ENCODE measurements at regions not wholly inside any gene's neighbourhood (a gene's known extent, or its start where the extent isn't known, plus 50 kb on each side); places are given as distances from the start of the nearest gene placed in this dataset.

DNA sequence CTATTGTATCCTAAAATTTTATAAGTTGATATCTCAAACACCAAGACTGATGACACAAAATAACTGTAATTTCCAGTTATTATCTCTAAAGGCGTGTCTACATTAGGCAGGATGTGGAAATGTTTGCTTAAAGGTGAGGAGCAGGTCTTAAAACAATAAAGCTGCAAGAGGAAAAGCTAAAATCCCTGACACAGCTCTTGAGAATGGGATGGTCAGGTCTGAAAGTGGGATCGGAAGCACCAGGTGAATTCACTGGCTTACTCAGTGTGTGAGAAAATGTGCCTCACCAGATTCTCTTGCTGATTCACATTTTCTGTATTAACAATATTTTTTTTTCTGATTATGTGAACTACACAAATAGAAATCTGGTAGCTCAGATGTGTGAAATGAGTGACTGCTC is 421.9 kb upstream of the ADAMTS5 start:
- TF ChIP-seq, protein P1, sequence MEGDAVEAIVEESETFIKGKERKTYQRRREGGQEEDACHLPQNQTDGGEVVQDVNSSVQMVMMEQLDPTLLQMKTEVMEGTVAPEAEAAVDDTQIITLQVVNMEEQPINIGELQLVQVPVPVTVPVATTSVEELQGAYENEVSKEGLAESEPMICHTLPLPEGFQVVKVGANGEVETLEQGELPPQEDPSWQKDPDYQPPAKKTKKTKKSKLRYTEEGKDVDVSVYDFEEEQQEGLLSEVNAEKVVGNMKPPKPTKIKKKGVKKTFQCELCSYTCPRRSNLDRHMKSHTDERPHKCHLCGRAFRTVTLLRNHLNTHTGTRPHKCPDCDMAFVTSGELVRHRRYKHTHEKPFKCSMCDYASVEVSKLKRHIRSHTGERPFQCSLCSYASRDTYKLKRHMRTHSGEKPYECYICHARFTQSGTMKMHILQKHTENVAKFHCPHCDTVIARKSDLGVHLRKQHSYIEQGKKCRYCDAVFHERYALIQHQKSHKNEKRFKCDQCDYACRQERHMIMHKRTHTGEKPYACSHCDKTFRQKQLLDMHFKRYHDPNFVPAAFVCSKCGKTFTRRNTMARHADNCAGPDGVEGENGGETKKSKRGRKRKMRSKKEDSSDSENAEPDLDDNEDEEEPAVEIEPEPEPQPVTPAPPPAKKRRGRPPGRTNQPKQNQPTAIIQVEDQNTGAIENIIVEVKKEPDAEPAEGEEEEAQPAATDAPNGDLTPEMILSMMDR (IDR thresholded peaks at IDR 0.05; ENCODE audit: insufficient read depth, low read depth, low read length, missing control alignments) = no peak
- DNase-seq (ENCODE audit: low read depth) = peak; percentile 89
- H3K4me3 ChIP-seq (ENCODE audit: low read length) = no peak overlapping the region

DNA sequence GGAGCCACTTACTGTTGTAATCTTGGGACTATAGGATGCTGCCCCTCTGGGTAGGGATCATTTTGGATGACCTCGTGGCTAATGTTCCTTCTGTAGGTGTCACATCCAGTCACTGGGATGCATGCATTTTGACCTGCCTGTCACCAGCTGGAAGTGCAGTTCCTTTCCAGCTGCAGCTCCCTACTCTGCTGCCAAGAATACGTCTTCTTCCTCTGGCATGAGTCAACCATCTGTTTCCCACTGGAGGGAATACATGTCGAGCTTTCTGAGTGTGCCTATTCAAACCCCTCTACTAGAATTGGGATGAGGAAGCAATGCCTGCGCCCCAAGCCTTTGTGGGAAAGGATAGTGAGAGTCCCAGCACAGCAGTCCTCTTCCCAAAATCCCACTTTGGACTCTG is 415.5 kb upstream of the ADAMTS5 start:
- DNase-seq (ENCODE audit: low read depth) = no peak

DNA sequence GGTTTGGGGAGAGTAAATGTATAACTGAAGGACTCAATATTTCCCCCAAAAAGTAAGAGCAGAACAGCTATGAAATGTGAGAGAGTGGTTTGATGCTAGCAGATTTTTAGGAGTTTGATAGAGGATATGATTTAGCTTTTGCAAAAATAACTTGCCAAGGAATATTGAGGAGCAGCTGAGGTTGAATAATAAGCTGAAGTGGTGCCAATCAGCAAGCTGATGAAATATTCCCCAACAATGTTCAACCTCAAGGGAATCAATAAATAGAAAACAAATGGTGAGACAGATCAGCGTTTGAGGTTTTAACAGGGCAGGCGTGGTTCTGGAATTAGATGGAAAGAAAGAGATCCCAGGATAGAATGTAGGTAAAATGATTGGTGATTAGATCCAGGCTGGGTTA is 413.4 kb upstream of the ADAMTS5 start:
- no peak for DNase-seq (ENCODE audit: low read depth)
- TF ChIP-seq, protein P1 (IDR thresholded peaks at IDR 0.05; ENCODE audit: insufficient read depth, low read depth, low read length, missing control alignments) = no peak
- no peak overlapping the region for H3K4me3 ChIP-seq (ENCODE audit: low read length)

More for the DNA sequence above, 415.5 kb upstream of the ADAMTS5 start:
- no peak overlapping the region for H3K4me3 ChIP-seq (ENCODE audit: low read length)
- TF ChIP-seq, protein P1 (IDR thresholded peaks at IDR 0.05; ENCODE audit: insufficient read depth, low read depth, low read length, missing control alignments) = no peak

DNA sequence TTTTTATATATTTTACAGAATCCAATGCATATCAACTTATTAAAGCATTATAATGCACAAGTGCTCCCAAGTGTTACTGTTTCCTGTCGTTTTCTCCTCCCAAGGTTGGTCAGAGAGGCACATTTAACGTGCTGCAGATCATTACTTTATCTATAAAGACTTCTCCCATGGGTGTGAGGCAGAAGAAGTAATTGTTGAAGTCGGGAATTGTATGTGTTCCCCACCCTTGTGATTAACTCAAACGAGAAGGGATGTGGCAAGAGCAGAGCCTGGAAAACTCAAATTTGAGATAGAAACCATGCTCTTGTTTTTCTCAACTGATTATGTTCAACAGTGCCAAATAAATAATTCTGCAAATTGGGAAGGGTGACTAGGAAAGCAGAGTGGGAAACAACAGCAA is 412.5 kb upstream of the ADAMTS5 start:
- no peak overlapping the region for H3K4me3 ChIP-seq (ENCODE audit: low read length)
- no peak for DNase-seq (ENCODE audit: low read depth)
- TF ChIP-seq, protein P1 (IDR thresholded peaks at IDR 0.05; ENCODE audit: insufficient read depth, low read depth, low read length, missing control alignments) = no peak

DNA sequence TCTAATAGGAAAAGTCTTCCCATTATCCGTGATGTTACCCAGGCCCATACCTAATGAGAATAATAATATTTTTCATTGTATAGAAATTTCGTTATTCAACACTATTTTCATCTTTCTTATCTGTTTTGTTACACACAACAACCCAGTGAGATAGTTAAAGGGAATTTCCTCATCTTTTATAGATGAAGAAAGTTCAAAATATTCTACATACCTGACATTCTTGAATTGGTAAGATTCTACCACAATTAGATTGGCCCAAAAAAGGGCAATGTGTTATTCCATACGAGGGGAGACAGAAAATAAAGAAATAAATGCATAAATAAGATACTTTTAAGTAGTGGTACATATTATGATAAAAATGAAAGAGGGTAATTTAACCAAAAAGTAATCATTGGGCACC is 405.5 kb upstream of the ADAMTS5 start:
- TF ChIP-seq, protein P1 (IDR thresholded peaks at IDR 0.05; ENCODE audit: insufficient read depth, low read depth, low read length, missing control alignments) = no peak
- DNase-seq (ENCODE audit: low read depth) = no peak
- no peak overlapping the region for H3K4me3 ChIP-seq (ENCODE audit: low read length)

DNA sequence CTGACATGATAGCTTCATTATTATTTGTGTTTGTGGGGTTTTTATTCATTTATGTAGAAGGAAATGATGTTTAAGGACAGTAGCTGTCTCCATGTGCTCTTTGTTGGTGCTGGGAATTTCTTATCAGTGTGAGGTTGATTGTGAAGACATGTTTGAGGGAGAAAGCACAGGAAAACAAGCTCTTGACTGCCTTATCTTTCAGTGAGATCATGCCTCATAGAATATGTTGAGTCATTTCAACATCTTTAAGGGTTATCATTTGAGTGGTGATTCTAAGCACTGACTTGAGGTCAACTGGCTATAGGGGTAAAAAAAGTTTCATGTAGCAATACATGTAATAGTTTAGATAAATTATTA is 405.1 kb upstream of the ADAMTS5 start:
- DNase-seq (ENCODE audit: low read depth) = no peak
- TF ChIP-seq, protein P1 (IDR thresholded peaks at IDR 0.05; ENCODE audit: insufficient read depth, low read depth, low read length, missing control alignments) = no peak
- no peak overlapping the region for H3K4me3 ChIP-seq (ENCODE audit: low read length)

DNA sequence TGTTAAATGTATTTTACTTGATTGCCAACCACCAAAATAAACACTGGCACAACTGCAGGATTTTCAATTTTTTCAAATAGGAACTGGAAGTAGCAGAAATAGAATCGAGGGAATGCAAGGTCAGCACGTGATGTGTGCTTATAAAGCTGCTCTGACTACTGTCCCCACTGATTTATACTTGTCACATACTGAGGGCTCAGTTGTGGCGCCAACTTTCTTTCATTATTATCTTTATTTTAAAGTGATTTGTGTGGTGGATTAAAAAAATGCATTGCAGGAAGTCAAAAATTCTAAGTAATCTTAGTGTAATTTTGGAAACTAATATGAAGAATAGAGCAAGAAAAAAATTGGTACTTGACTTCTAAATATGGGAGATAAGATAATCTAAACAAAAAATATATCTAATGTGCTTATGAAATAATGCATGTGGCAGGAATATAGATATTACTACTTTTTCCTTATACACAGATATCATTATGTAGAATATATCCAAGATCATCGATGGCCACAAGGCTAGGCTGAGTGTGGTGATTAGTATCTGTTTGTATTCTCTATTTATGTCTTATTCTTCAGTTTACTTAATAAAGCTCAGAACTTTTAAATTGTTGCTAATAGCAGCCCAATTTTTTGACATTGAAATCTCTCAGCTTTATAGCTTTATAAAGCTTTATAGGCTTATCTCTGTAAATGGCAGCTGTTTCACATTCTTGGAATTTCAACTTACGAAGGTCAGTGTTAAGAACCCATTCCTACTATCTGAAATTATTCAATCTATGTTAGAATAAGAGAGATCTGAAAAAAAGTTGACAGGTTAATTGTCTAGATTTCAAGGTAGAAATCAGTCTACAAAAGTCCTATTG is 404.5 kb upstream of the ADAMTS5 start:
- no peak for DNase-seq (ENCODE audit: low read depth)
- TF ChIP-seq, protein P1 (IDR thresholded peaks at IDR 0.05; ENCODE audit: insufficient read depth, low read depth, low read length, missing control alignments) = no peak
- H3K4me3 ChIP-seq (ENCODE audit: low read length) = no peak overlapping the region
